ENCODE measurements at regions not wholly inside any gene's neighbourhood (a gene's known extent, or its start where the extent isn't known, plus 50 kb on each side); places are given as distances from the start of the nearest gene placed in this dataset.

DNA sequence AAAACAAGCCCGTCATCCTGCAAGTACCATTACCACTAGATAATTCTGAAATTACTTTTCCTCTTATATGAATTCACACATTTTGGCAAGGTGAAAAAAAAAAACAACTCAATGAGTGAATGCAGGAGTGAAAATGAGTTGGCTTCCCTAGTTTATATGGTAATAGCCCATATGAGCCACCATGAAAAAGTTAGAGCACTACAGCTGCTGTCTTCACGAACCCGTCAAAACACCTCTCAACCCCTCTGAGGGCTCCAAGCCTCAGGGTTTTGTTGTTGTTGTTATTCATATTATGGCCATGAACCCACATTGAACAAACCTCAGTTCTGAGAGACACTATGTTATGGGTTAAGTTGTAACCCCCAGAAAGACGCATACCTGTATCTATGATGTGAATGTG, 289.9 kb upstream of the CAND1 start:
- TF ChIP-seq, protein P1, sequence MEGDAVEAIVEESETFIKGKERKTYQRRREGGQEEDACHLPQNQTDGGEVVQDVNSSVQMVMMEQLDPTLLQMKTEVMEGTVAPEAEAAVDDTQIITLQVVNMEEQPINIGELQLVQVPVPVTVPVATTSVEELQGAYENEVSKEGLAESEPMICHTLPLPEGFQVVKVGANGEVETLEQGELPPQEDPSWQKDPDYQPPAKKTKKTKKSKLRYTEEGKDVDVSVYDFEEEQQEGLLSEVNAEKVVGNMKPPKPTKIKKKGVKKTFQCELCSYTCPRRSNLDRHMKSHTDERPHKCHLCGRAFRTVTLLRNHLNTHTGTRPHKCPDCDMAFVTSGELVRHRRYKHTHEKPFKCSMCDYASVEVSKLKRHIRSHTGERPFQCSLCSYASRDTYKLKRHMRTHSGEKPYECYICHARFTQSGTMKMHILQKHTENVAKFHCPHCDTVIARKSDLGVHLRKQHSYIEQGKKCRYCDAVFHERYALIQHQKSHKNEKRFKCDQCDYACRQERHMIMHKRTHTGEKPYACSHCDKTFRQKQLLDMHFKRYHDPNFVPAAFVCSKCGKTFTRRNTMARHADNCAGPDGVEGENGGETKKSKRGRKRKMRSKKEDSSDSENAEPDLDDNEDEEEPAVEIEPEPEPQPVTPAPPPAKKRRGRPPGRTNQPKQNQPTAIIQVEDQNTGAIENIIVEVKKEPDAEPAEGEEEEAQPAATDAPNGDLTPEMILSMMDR (IDR thresholded peaks at IDR 0.05; ENCODE audit: low read depth, low read length), result no peak
- no peak for DNase-seq (ENCODE audit: extremely low read depth, low read depth)

DNA sequence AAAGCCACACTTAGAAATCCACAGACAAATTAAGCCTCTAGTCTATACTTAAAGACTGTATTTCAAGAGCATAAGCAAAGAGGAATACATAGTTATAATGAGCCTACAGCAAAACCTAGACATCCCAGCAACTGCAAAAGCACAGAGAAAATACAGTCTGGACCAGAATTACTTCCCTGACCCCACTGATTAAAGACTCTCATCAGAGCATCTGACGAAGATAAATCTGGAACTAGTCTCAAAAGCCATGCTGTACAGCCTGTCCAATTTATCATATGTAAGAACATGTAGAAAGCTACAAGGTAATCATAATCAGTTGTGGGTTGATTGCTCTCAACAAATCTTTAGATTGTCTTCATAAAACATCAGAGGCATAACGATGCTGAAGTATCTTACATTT, 285.1 kb upstream of the CAND1 start:
- DNase-seq (ENCODE audit: extremely low read depth, low read depth), result no peak

DNA sequence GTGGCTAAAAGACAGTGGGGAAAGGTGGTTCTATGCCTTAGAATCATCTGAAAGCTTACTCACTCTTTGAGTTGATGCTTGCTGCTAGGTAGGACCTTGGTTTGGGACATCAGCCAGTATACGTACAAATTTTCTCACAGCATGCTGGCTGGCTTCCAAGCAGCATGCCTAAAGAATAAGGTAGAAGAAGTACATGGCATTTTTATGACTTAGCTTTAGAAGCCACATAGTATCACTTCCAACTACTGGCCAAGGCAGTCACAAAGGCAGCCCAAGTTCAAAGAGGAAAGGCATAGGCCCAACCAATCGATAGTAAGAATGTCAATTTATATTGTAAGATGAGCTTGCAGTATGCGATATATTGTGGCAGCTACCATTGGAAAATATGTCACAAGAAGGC, 284.2 kb upstream of the CAND1 start:
- no peak for DNase-seq (ENCODE audit: extremely low read depth, low read depth)
- TF ChIP-seq, protein P1 (IDR thresholded peaks at IDR 0.05; ENCODE audit: low read depth, low read length), result no peak

More for the DNA sequence above, 285.1 kb upstream of the CAND1 start:
- TF ChIP-seq, protein P1 (IDR thresholded peaks at IDR 0.05; ENCODE audit: low read depth, low read length), result no peak

DNA sequence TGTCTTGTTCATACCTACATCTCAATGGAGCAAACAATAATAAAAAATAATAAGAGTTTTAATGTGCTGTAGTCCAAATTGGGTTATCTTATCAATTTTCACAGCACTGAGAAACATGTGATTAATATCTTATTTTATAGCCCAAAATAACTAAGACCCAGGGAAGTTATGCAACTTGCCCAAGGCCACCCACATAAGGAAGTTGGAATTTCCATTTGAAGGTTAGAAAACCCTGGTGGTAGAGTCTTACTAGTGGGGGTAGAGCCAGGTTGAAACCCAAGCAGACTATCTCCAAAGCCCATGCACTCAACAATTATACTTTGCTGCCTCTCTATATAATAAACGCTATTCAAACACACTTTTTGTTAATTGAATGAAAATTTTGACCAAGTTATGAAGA, 270.0 kb upstream of the CAND1 start:
- TF ChIP-seq, protein P1 (IDR thresholded peaks at IDR 0.05; ENCODE audit: low read depth, low read length), result no peak
- DNase-seq (ENCODE audit: extremely low read depth, low read depth), result no peak

GRCh38 chr12:67001251-67001650, 267.9 kb upstream of the CAND1 start:
- TF ChIP-seq, protein P1 (IDR thresholded peaks at IDR 0.05; ENCODE audit: low read depth, low read length), result no peak
- DNase-seq (ENCODE audit: extremely low read depth, low read depth), result no peak

- TF ChIP-seq, protein P1 (IDR thresholded peaks at IDR 0.05; ENCODE audit: low read depth, low read length), result no peak
- no peak for DNase-seq (ENCODE audit: extremely low read depth, low read depth)
These were observed 266.4 kb upstream of the CAND1 start for GRCh38 chr12:67002720-67003119.

- no peak for DNase-seq (ENCODE audit: extremely low read depth, low read depth)
- TF ChIP-seq, protein P1 (IDR thresholded peaks at IDR 0.05; ENCODE audit: low read depth, low read length), result no peak
These were observed 262.5 kb upstream of the CAND1 start for GRCh38 chr12:67006610-67007009.
